Panc1 (cell line): ENCODE measurements at regions not wholly inside any gene's neighbourhood (a gene's known extent, or its start where the extent isn't known, plus 50 kb on each side); places are given as distances from the start of the nearest gene placed in this dataset.

Experiments used
- ATAC-seq: fragments of 200-7000 bp; cut with Tn5 transposase; 2 replicates; pipeline ENCODE4 v1.9.1; 2020; ENCODE audit warnings: mild to moderate bottlenecking, moderate library complexity
- BruUV-seq: library from RNA; stranded (reverse); fragments of 400-500 nt; replicated peaks from 2 replicates; lab custom pipeline; 2021; lab: Mats Ljungman, UMichigan
- CTCF ChIA-PET: fragments of 300-600 bp; sonication (Branson Sonifier 250); formaldehyde crosslinking; loops from one replicate; lab custom pipeline; 2022; ENCODE audit warnings: antibody characterized with exemption; lab: Charles Lee
- POLR2A ChIA-PET: fragments of 300-600 bp; sonication (Branson Sonifier 250); formaldehyde crosslinking; loops from one replicate; lab custom pipeline; 2022; ENCODE audit warnings: antibody characterized with exemption; lab: Charles Lee
- DNase-seq: peaks from one replicate; pipeline ENCODE4 v3.0.0-alpha.2; 2010; ENCODE audit warnings: low read depth, low spot score
- H3K27ac ChIP-seq: 2 replicates; pipeline ENCODE4 v1.5.1; 2011; ENCODE audit warnings: mild to moderate bottlenecking, low read length, inconsistent platforms
- H3K27me3 ChIP-seq: fragments of 200-500 bp; sonication (Bioruptor generic); 2 replicates; pipeline ENCODE4 v1.6.0; 2014; ENCODE audit warnings: low read length, inconsistent platforms; ENCODE audit not compliant: control insufficient read depth, insufficient read depth
- H3K36me3 ChIP-seq: fragments of 200-500 bp; sonication (Bioruptor generic); 2 replicates; pipeline ENCODE4 v1.5.1; 2014; ENCODE audit warnings: inconsistent platforms, mild to moderate bottlenecking, low read length, moderate library complexity; ENCODE audit not compliant: control insufficient read depth, insufficient read depth
- H3K4me1 ChIP-seq: 2 replicates; pipeline ENCODE4 v1.5.1; 2011; ENCODE audit warnings: inconsistent platforms, mild to moderate bottlenecking, low read length, moderate library complexity; ENCODE audit not compliant: control insufficient read depth, insufficient read depth
- H3K4me3 ChIP-seq, 2 experiments: 2 replicates each; pipeline ENCODE4 v1.5.1; 2011 to 2012; ENCODE audit warnings: low read depth in 2 of 2, low read length in 2 of 2, mild to moderate bottlenecking in 2 of 2, inconsistent platforms in 1 of 2, moderate library complexity in 1 of 2
- H3K9me3 ChIP-seq: fragments of 200-500 bp; sonication (Bioruptor generic); 2 replicates; pipeline ENCODE4 v1.5.1; 2014; ENCODE audit warnings: low read depth, mild to moderate bottlenecking, inconsistent platforms, low read length, moderate library complexity; ENCODE audit not compliant: control insufficient read depth, insufficient read depth
- CTCF ChIP-seq: fragments of 450-650 bp; IDR thresholded peaks from 2 replicates; pipeline ENCODE4 v1.5.1; 2017; ENCODE audit warnings: mild to moderate bottlenecking
- POLR2AphosphoS5 ChIP-seq: IDR thresholded peaks from 2 replicates; pipeline ENCODE4 v1.6.1; 2012; ENCODE audit warnings: mild to moderate bottlenecking, low read depth, low read length, moderate library complexity
- REST ChIP-seq, 2 experiments: IDR thresholded peaks; 2 replicates each; pipeline ENCODE4 v1.6.1; 2011 to 2012; ENCODE audit warnings: low read depth in 2 of 2, control low read depth in 1 of 2, low read length in 1 of 2, mild to moderate bottlenecking in 1 of 2, moderate library complexity in 1 of 2; ENCODE audit not compliant: insufficient read depth in 1 of 2
- SIN3A ChIP-seq: IDR thresholded peaks from 2 replicates; pipeline ENCODE4 v1.6.1; 2012; ENCODE audit warnings: low read depth, mild to moderate bottlenecking, low read length, moderate library complexity, borderline replicate concordance; ENCODE audit not compliant: insufficient read depth
- TCF7L2 ChIP-seq: IDR thresholded peaks from 2 replicates; pipeline ENCODE4 v1.6.1; 2011; ENCODE audit warnings: mild to moderate bottlenecking, low read depth, low read length, inconsistent platforms
- in situ Hi-C: cut with HindIII; loops from 2 replicates; pipeline ENCODE4 v1.10.0; 2016; ENCODE audit warnings: low sequenced_read_pairs, low pct_unique_long_range_greater_than_20kb
- intact Hi-C: fragments of 100-400 bp; cut with micrococcal nuclease; formaldehyde crosslinking; loops from one replicate; pipeline ENCODE4 v1.10.0; 2022; ENCODE audit not compliant: unreplicated experiment

DNA sequence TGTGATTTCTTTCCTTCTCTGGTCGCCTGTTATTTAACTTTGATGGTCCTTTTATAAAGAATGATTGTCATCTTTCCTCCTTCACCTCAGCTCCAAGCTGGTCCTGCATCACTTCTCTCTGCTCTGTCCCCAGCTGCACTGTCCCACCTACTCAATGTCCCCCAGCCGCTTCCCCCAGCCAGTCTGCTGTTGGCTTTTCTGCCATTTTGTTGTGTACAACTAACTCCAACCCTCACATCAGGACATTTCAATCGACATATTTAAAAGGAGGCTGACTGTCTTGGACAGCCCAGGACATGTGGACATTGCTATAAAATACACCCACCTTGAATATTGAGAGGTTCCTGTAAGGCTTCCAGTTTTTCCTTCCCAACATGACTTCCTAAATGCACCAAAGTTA is 193.8 kb upstream of the RGMA start:
- intact Hi-C loops (no loop called here), in situ Hi-C loops (no loop called here)
- H3K36me3 ChIP-seq: no peaks in the 10 kb centered on the region
- H3K9me3 ChIP-seq: no peaks in the 10 kb centered on the region
- DNase-seq: no peak
- CTCF ChIA-PET: no interaction called here
- TF ChIP-seq CTCF (no peak), TCF7L2 (no peak), SIN3A (no peak), REST (IDR thresholded peaks at IDR 0.05; ENCODE audit: insufficient read depth in 1 of 2, low read depth in 2 of 2, low read length in 1 of 2) (no peak), POLR2AphosphoS5 (no peak)
- no peak overlapping the region for H3K27ac ChIP-seq
- no TSS peak for BruUV-seq
- H3K4me1 ChIP-seq: no peaks in the 10 kb centered on the region; the same call in 1 of the 2 replicates
- no peak overlapping the region for H3K4me3 ChIP-seq
- no peaks in the 10 kb centered on the region; the same call in 1 of the 2 replicates for H3K27me3 ChIP-seq
- ATAC-seq: no peak
- POLR2A ChIA-PET: interaction anchor here (0.5 kb wide), 1 partner anchor 465 kb away, joined by 3 read pairs; no protein-coding TSS in a partner anchor

GRCh38 chr15:93278783-93279182 is 189.8 kb upstream of the RGMA start:
- CTCF ChIA-PET: no interaction called here
- Histone ChIP-seq H3K36me3 (no peaks in the 10 kb centered on the region), H3K4me1 (no peaks in the 10 kb centered on the region; the same call in 1 of the 2 replicates), H3K9me3 (no peaks in the 10 kb centered on the region), H3K27me3 (no peaks in the 10 kb centered on the region), H3K27ac (no peak overlapping the region), H3K4me3 (no peak overlapping the region)
- BruUV-seq: no TSS peak
- intact Hi-C loops: no loop called here
- no peak for ATAC-seq
- POLR2A ChIA-PET: no interaction called here
- in situ Hi-C loops: no loop called here
- DNase-seq: no peak
- TF ChIP-seq TCF7L2 (no peak), REST (IDR thresholded peaks at IDR 0.05; ENCODE audit: insufficient read depth in 1 of 2, low read depth in 2 of 2, low read length in 1 of 2) (no peak), SIN3A (no peak), POLR2AphosphoS5 (no peak), CTCF (no peak)
